ENCODE measurements at regions not wholly inside any gene's neighbourhood (a gene's known extent, or its start where the extent isn't known, plus 50 kb on each side); places are given as distances from the start of the nearest gene placed in this dataset.
"Not testable (repeated sequence)": the region's sequence is repeated elsewhere in the genome, so short reads cannot be mapped to it uniquely, and the experiment has no call there.

GRCh38 chr1:172766462-172766861 is 107.6 kb downstream of the FASLG start:
- Histone ChIP-seq H3K36me3 (replicated peaks; ENCODE audit: control insufficient read depth, insufficient read depth, low read length) (no peaks in the 10 kb centered on the region), H3K27me3 (ENCODE audit: control insufficient read depth, insufficient read depth, low read length) (no peaks in the 10 kb centered on the region), H3K4me3 (ENCODE audit: insufficient read depth, low read depth, low read length) (no peak overlapping the region)
- no peak for DNase-seq

- H3K27me3 ChIP-seq (ENCODE audit: control insufficient read depth, insufficient read depth, low read length): no peaks in the 10 kb centered on the region
- no peak for DNase-seq
- H3K36me3 ChIP-seq (replicated peaks; ENCODE audit: control insufficient read depth, insufficient read depth, low read length): no peaks in the 10 kb centered on the region
- H3K4me3 ChIP-seq (ENCODE audit: insufficient read depth, low read depth, low read length): no peak overlapping the region
Measured at GRCh38 chr1:172770071-172770470, 111.2 kb downstream of the FASLG start.

- Histone ChIP-seq H3K36me3 (replicated peaks; ENCODE audit: control insufficient read depth, insufficient read depth, low read length) (no peaks in the 10 kb centered on the region), H3K27me3 (ENCODE audit: control insufficient read depth, insufficient read depth, low read length) (no peaks in the 10 kb centered on the region), H3K4me3 (ENCODE audit: insufficient read depth, low read depth, low read length) (no peak overlapping the region)
- no peak for DNase-seq
Measured at GRCh38 chr1:172774561-172774960, 115.7 kb downstream of the FASLG start.

GRCh38 chr1:172775606-172776005 is 116.7 kb downstream of the FASLG start:
- Histone ChIP-seq H3K4me3 (ENCODE audit: insufficient read depth, low read depth, low read length) (no peak overlapping the region), H3K27me3 (ENCODE audit: control insufficient read depth, insufficient read depth, low read length) (no peaks in the 10 kb centered on the region), H3K36me3 (replicated peaks; ENCODE audit: control insufficient read depth, insufficient read depth, low read length) (no peaks in the 10 kb centered on the region)
- DNase-seq: no peak

- DNase-seq: no peak
- Histone ChIP-seq H3K4me3 (ENCODE audit: insufficient read depth, low read depth, low read length) (no peak overlapping the region), H3K36me3 (replicated peaks; ENCODE audit: control insufficient read depth, insufficient read depth, low read length) (no peaks in the 10 kb centered on the region), H3K27me3 (ENCODE audit: control insufficient read depth, insufficient read depth, low read length) (no peaks in the 10 kb centered on the region)
Measured at GRCh38 chr1:172776071-172776470, 117.2 kb downstream of the FASLG start.

- Histone ChIP-seq H3K36me3 (replicated peaks; ENCODE audit: control insufficient read depth, insufficient read depth, low read length) (no peaks in the 10 kb centered on the region), H3K4me3 (ENCODE audit: insufficient read depth, low read depth, low read length) (no peak overlapping the region), H3K27me3 (ENCODE audit: control insufficient read depth, insufficient read depth, low read length) (no peaks in the 10 kb centered on the region)
- peak; percentile 3 for DNase-seq
Measured at GRCh38 chr1:172777767-172778166, 118.9 kb downstream of the FASLG start.

GRCh38 chr1:172778456-172779455 is 119.9 kb downstream of the FASLG start:
- Histone ChIP-seq H3K4me3 (ENCODE audit: insufficient read depth, low read depth, low read length) (no peak overlapping the region), H3K27me3 (ENCODE audit: control insufficient read depth, insufficient read depth, low read length) (no peaks in the 10 kb centered on the region), H3K36me3 (replicated peaks; ENCODE audit: control insufficient read depth, insufficient read depth, low read length) (no peaks in the 10 kb centered on the region)
- no peak for DNase-seq

- Histone ChIP-seq H3K27me3 (ENCODE audit: control insufficient read depth, insufficient read depth, low read length) (no peaks in the 10 kb centered on the region), H3K4me3 (ENCODE audit: insufficient read depth, low read depth, low read length) (no peak overlapping the region)
- no peak for DNase-seq
Measured at GRCh38 chr1:172779491-172779890, 120.6 kb downstream of the FASLG start.

GRCh38 chr1:172781513-172782140 is 122.7 kb downstream of the FASLG start:
- no peak overlapping the region for H3K4me3 ChIP-seq (ENCODE audit: insufficient read depth, low read depth, low read length)
- no peaks in the 10 kb centered on the region for H3K27me3 ChIP-seq (ENCODE audit: control insufficient read depth, insufficient read depth, low read length)
- no peaks in the 10 kb centered on the region for H3K36me3 ChIP-seq (replicated peaks; ENCODE audit: control insufficient read depth, insufficient read depth, low read length)
- no peak for DNase-seq

More at GRCh38 chr1:172779491-172779890, 120.6 kb downstream of the FASLG start:
- no peaks in the 10 kb centered on the region for H3K36me3 ChIP-seq (replicated peaks; ENCODE audit: control insufficient read depth, insufficient read depth, low read length)

GRCh38 chr1:172789840-172790239 is 130.9 kb downstream of the FASLG start:
- Histone ChIP-seq H3K27me3 (ENCODE audit: control insufficient read depth, insufficient read depth, low read length) (no peaks in the 10 kb centered on the region), H3K4me3 (ENCODE audit: insufficient read depth, low read depth, low read length) (no peak overlapping the region), H3K36me3 (replicated peaks; ENCODE audit: control insufficient read depth, insufficient read depth, low read length) (no peaks in the 10 kb centered on the region)
- DNase-seq: no peak

- no peak for DNase-seq
- Histone ChIP-seq H3K36me3 (replicated peaks; ENCODE audit: control insufficient read depth, insufficient read depth, low read length) (no peaks in the 10 kb centered on the region), H3K4me3 (ENCODE audit: insufficient read depth, low read depth, low read length) (no peak overlapping the region), H3K27me3 (ENCODE audit: control insufficient read depth, insufficient read depth, low read length) (no peaks in the 10 kb centered on the region)
Measured at GRCh38 chr1:172790245-172790644, 131.3 kb downstream of the FASLG start.

- DNase-seq: no peak
- Histone ChIP-seq H3K4me3 (ENCODE audit: insufficient read depth, low read depth, low read length) (no peak overlapping the region), H3K27me3 (ENCODE audit: control insufficient read depth, insufficient read depth, low read length) (no peaks in the 10 kb centered on the region)
Measured at GRCh38 chr1:172793823-172794222, 134.9 kb downstream of the FASLG start.

GRCh38 chr1:172795741-172796140 is 136.8 kb downstream of the FASLG start:
- Histone ChIP-seq H3K4me3 (ENCODE audit: insufficient read depth, low read depth, low read length) (no peak overlapping the region), H3K36me3 (replicated peaks; ENCODE audit: control insufficient read depth, insufficient read depth, low read length) (no peaks in the 10 kb centered on the region), H3K27me3 (ENCODE audit: control insufficient read depth, insufficient read depth, low read length) (no peaks in the 10 kb centered on the region)
- no peak for DNase-seq

More at GRCh38 chr1:172793823-172794222, 134.9 kb downstream of the FASLG start:
- no peaks in the 10 kb centered on the region for H3K36me3 ChIP-seq (replicated peaks; ENCODE audit: control insufficient read depth, insufficient read depth, low read length)

- not testable (repeated sequence) for H3K27me3 ChIP-seq (ENCODE audit: control insufficient read depth, insufficient read depth, low read length); H3K4me3 ChIP-seq (ENCODE audit: insufficient read depth, low read depth, low read length); DNase-seq; H3K36me3 ChIP-seq (replicated peaks; ENCODE audit: control insufficient read depth, insufficient read depth, low read length)
Measured at GRCh38 chr1:172799804-172800203, 140.9 kb downstream of the FASLG start.

GRCh38 chr1:172801771-172802322 is 142.9 kb downstream of the FASLG start:
- DNase-seq: no peak

More at GRCh38 chr1:172801771-172802322, 142.9 kb downstream of the FASLG start:
- Histone ChIP-seq H3K36me3 (replicated peaks; ENCODE audit: control insufficient read depth, insufficient read depth, low read length) (no peaks in the 10 kb centered on the region), H3K27me3 (ENCODE audit: control insufficient read depth, insufficient read depth, low read length) (no peaks in the 10 kb centered on the region), H3K4me3 (ENCODE audit: insufficient read depth, low read depth, low read length) (no peak overlapping the region)
